Neural cell (in vitro differentiated cells): ENCODE measurements at regions not wholly inside any gene's neighbourhood (a gene's known extent, or its start where the extent isn't known, plus 50 kb on each side); places are given as distances from the start of the nearest gene placed in this dataset.

Source experiments
- EP300 ChIP-seq: fragments of 450-650 bp; conservative IDR thresholded peaks from 2 replicates; pipeline ENCODE4 v1.6.1; 2014; ENCODE audit warnings: antibody characterized with exemption, mild to moderate bottlenecking, moderate library complexity; ENCODE audit not compliant: poor library complexity, severe bottlenecking
- EZH2 ChIP-seq: fragments of 200-600, 300-800 bp; shearing (Covaris generic), sonication (generic); IDR thresholded peaks from 2 replicates; pipeline ENCODE4 v1.6.1; 2014; ENCODE audit warnings: antibody characterized with exemption, low read length, borderline replicate concordance, mild to moderate bottlenecking; ENCODE audit not compliant: insufficient read depth, poor library complexity, severe bottlenecking
- MXI1 ChIP-seq: fragments of 450-650 bp; conservative IDR thresholded peaks from 2 replicates; pipeline ENCODE4 v1.6.1; 2014; ENCODE audit warnings: antibody characterized with exemption, mild to moderate bottlenecking; ENCODE audit not compliant: poor library complexity, severe bottlenecking
- POLR2AphosphoS5 ChIP-seq: IDR thresholded peaks from 2 replicates; pipeline ENCODE4 v1.6.1; 2012
- RAD21 ChIP-seq: fragments of 450-650 bp; conservative IDR thresholded peaks from 2 replicates; pipeline ENCODE4 v1.6.1; 2014; ENCODE audit warnings: antibody characterized with exemption, mild to moderate bottlenecking, moderate library complexity
- SMC3 ChIP-seq: fragments of 450-650 bp; conservative IDR thresholded peaks from 2 replicates; pipeline ENCODE4 v1.6.1; 2014; ENCODE audit warnings: antibody characterized with exemption, mild to moderate bottlenecking, moderate library complexity; ENCODE audit not compliant: poor library complexity
- TAF1 ChIP-seq: IDR thresholded peaks from 2 replicates; pipeline ENCODE4 v1.6.1; 2012; ENCODE audit warnings: low read depth
- TF ChIP-seq, protein P1 (sequence below): fragments of 450-650 bp; IDR thresholded peaks from 2 replicates; pipeline ENCODE4 v1.5.1; 2014; ENCODE audit warnings: antibody characterized with exemption, mild to moderate bottlenecking, moderate library complexity; ENCODE audit not compliant: poor library complexity, severe bottlenecking
- TF ChIP-seq, protein P2 (sequence below): IDR thresholded peaks from 2 replicates; pipeline ENCODE4 v1.6.1; 2012; ENCODE audit warnings: borderline replicate concordance

DNA sequence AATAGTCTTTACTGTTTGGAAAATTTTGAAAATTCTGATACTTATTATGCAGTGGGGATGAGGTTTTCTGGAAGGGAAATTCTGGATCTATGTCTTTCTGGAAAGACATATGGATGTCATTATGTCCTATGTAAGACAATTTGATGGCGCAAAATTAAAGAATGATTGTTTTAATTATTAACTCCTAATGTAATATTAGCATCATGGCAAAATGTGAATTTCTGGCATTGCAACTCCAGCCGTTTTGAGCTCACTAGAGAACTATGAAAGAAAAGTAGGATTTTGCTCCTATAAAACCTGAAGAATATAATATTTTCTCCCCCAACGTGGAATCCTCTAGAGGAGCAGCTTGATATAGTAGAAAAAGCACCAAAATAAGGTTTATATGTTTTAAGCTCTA lies 243.2 kb downstream of the RFPL4B start:
- TF ChIP-seq, protein P1, sequence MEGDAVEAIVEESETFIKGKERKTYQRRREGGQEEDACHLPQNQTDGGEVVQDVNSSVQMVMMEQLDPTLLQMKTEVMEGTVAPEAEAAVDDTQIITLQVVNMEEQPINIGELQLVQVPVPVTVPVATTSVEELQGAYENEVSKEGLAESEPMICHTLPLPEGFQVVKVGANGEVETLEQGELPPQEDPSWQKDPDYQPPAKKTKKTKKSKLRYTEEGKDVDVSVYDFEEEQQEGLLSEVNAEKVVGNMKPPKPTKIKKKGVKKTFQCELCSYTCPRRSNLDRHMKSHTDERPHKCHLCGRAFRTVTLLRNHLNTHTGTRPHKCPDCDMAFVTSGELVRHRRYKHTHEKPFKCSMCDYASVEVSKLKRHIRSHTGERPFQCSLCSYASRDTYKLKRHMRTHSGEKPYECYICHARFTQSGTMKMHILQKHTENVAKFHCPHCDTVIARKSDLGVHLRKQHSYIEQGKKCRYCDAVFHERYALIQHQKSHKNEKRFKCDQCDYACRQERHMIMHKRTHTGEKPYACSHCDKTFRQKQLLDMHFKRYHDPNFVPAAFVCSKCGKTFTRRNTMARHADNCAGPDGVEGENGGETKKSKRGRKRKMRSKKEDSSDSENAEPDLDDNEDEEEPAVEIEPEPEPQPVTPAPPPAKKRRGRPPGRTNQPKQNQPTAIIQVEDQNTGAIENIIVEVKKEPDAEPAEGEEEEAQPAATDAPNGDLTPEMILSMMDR = no peak
- TF ChIP-seq EZH2 (no peak), POLR2AphosphoS5 (no peak), RAD21 (no peak), EP300 (no peak), TAF1 (no peak), SMC3 (no peak), MXI1 (no peak)
- TF ChIP-seq, protein P2, sequence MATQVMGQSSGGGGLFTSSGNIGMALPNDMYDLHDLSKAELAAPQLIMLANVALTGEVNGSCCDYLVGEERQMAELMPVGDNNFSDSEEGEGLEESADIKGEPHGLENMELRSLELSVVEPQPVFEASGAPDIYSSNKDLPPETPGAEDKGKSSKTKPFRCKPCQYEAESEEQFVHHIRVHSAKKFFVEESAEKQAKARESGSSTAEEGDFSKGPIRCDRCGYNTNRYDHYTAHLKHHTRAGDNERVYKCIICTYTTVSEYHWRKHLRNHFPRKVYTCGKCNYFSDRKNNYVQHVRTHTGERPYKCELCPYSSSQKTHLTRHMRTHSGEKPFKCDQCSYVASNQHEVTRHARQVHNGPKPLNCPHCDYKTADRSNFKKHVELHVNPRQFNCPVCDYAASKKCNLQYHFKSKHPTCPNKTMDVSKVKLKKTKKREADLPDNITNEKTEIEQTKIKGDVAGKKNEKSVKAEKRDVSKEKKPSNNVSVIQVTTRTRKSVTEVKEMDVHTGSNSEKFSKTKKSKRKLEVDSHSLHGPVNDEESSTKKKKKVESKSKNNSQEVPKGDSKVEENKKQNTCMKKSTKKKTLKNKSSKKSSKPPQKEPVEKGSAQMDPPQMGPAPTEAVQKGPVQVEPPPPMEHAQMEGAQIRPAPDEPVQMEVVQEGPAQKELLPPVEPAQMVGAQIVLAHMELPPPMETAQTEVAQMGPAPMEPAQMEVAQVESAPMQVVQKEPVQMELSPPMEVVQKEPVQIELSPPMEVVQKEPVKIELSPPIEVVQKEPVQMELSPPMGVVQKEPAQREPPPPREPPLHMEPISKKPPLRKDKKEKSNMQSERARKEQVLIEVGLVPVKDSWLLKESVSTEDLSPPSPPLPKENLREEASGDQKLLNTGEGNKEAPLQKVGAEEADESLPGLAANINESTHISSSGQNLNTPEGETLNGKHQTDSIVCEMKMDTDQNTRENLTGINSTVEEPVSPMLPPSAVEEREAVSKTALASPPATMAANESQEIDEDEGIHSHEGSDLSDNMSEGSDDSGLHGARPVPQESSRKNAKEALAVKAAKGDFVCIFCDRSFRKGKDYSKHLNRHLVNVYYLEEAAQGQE = no peak
